GM13977 (cell line): ENCODE measurements at regions not wholly inside any gene's neighbourhood (a gene's known extent, or its start where the extent isn't known, plus 50 kb on each side); places are given as distances from the start of the nearest gene placed in this dataset.

Source experiments
- DNase-seq: peaks from one replicate; pipeline ENCODE4 v3.0.0; 2012; ENCODE audit warnings: low spot score
- in situ Hi-C: fragments of 300-500 bp; cut with MboI; formaldehyde crosslinking; loops from one replicate; pipeline ENCODE4 v1.12.0; 2022; ENCODE audit warnings: low sequenced_read_pairs, low pct_unique_long_range_greater_than_20kb, mixed read lengths, inconsistent platforms; ENCODE audit not compliant: unreplicated experiment
- TF ChIP-seq, protein P1 (sequence below): IDR thresholded peaks from 2 replicates; pipeline ENCODE4 v1.5.1; 2012; ENCODE audit warnings: mild to moderate bottlenecking, control low read depth; ENCODE audit not compliant: insufficient read depth; ENCODE audit errors: extremely low read depth, missing control alignments

DNA sequence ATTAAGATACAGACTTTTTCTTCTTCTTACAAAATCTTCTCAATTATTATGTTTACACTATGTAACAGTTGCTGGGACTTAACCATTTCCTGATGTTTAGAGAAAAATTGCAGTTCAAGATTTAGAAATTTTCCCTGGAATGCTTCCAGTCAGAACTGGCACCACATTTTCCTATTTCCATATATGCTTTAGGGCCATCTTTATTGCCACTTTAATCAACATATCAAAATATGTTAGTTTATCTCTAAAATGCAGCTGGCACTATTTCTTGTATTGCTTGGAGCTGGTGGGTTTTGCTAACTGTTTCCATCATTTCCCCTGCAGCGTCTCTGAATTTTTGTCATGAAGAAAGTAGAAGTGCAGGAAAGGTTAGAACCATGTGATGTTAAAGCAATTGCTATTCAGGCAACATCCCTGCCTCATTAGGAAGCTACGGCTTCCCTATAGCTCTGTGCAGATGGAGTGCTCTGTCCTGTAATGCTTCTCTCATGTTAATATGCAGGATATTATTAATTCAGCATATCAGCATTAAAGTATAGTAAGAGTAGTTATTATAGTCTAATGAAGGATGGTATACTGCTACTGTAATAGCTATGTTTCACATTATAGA is 269.1 kb downstream of the MTRR start:
- TF ChIP-seq, protein P1, sequence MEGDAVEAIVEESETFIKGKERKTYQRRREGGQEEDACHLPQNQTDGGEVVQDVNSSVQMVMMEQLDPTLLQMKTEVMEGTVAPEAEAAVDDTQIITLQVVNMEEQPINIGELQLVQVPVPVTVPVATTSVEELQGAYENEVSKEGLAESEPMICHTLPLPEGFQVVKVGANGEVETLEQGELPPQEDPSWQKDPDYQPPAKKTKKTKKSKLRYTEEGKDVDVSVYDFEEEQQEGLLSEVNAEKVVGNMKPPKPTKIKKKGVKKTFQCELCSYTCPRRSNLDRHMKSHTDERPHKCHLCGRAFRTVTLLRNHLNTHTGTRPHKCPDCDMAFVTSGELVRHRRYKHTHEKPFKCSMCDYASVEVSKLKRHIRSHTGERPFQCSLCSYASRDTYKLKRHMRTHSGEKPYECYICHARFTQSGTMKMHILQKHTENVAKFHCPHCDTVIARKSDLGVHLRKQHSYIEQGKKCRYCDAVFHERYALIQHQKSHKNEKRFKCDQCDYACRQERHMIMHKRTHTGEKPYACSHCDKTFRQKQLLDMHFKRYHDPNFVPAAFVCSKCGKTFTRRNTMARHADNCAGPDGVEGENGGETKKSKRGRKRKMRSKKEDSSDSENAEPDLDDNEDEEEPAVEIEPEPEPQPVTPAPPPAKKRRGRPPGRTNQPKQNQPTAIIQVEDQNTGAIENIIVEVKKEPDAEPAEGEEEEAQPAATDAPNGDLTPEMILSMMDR, result no peak
- in situ Hi-C loops, result no loop called here
- DNase-seq, result no peak

DNA sequence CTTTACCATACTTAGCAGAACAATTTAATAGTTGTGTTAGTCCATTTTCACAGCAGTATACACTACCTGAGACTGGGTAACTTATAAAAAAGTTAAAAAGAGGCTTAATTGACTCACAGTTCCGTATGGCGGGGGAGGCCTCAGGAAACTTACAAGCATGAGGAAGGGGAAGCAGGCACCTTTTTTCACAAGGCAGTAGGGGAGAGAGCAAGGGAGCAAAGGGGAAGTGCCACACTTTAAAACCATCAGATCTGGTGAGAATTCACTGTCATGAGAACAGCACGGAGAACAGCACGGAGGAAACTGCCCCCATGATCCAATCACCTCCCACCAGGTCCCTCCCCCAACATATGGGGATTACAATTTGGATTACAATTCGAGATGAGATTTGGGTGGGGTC is 269.9 kb downstream of the MTRR start:
- in situ Hi-C loops, result no loop called here
- TF ChIP-seq, protein P1, result no peak
- no peak for DNase-seq

DNA sequence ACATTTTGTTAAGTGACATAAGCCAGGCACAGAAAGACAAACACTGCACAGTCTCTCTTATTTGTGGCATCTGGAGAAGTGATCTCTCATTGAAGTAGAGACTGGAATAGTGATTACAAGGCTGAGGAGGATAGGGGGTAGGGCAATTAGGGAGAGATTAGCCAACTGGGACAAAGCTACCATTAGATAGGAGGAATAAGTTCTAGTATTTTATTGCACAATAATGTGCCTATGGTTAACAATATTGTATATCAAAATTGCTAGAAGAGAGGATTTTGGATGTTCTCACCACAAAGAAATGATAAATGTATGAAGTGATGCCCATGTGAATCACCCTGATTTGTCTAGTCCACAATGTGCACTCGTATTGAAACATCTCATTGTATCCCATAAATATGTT is 281.8 kb downstream of the MTRR start:
- TF ChIP-seq, protein P1, result no peak
- DNase-seq, result no peak
- in situ Hi-C loops, result no loop called here

DNA sequence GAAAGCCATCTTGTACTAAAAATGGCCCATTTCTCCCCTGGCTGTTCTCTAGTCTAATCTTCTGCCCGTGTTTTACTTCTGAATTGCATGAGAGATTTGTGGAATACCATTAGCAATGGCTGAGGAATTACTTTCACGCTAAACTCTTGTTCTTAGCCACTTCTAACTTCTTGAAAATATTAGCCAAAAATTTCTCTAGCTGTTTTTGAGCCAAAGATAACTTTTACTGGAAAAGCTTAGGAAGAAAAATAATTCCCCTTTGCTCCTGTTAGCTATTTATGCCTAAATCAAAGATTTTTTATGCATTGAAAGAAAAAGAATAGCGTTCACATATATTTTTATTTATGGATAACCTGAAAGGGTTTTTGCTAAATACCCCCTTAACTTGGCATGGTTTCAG is 287.8 kb downstream of the MTRR start:
- no peak for DNase-seq
- TF ChIP-seq, protein P1, result no peak
- in situ Hi-C loops, result no loop called here

DNA sequence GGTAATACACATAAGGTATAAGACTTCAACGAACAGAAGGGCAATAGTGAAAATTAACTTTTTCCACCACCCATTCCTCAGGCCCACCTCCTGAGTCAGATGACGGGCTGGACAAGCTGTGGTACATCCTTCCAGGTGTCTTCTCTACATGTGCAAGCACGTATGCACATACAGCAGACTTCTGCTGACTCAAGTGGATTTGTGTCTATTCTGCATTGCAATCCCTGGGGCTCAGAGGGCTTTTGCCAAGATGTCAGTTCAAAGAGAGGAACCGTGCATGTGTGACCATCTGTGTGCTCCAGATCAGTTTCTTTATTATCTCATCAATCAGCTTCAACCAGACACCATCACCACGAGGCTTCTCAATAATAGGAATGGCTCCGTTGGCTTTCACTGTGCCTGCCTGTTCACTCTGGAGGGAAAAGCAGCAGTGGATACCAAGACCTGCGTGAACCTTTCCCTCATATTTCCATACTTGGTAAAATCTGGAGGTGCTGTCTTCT is 288.4 kb downstream of the MTRR start:
- no peak for DNase-seq
- TF ChIP-seq, protein P1, result no peak
- in situ Hi-C loops, result no loop called here

DNA sequence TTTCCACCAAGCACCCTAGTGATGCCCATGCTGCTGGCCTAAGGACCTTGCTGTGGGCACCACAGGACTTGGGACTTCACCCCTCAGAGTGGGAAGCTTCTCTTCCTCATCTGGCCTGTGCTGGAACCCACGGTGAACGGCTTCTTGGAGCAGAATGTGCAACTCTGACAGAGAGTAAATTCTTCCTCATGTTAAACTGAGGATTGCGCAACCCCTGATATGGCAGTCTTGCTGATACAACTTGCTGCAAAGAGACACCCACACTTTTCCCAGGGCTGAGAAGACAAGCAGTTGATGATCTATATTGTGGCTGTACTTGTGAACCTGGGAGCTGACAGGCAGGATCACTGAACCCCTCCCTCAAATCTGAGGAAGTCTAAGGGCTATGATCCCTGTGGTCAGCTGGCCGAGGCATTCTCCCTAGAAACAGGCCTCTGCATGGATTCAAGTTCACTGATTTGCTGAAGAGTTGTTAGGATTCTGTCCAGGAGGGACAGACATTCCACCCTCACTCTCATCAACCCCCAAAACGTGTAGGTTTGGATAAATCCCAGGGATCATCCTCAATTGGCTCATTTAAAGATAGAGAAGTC is 307.2 kb downstream of the MTRR start:
- in situ Hi-C loops, result loop anchor here (25.0 kb wide), 1 partner anchor 239 kb away; no protein-coding TSS in a partner anchor
- TF ChIP-seq, protein P1, result no peak
- no peak for DNase-seq
